ENCODE measurements at regions not wholly inside any gene's neighbourhood (a gene's known extent, or its start where the extent isn't known, plus 50 kb on each side); places are given as distances from the start of the nearest gene placed in this dataset.

DNA sequence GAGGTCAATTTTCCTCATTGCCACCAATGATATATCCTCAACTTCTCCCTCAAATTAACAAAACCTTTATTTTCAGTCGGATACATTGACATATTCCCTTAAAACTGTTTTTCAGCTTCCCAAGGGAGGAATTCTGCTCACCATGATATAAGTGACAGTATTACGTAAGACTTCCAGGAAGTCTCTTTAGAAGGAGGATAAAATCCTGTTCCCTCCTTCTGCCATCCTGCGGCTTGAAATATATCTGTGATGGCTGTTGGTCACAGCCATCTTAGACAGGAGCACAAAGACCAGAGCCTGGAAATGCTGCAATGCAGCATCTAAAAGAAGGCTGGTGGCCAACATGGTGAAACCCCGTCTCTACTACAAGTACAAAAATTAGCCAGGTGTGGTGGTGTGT is 270.4 kb downstream of the GPATCH2 start:
- Histone ChIP-seq H3K27ac (ENCODE audit: low read length) (no peak overlapping the region), H3K9me3 (ENCODE audit: insufficient read depth, low read length) (no peaks in the 10 kb centered on the region), H2AFZ (ENCODE audit: low read depth, low read length) (no peak overlapping the region), H3K4me2 (ENCODE audit: low read length) (no peak overlapping the region), H3K4me1 (ENCODE audit: low read length) (0 out of 2 replicates have a peak, but pooled peaks cover 3% of the 10 kb centered on the region), H4K20me1 (ENCODE audit: insufficient read depth, low read length) (no peaks in the 10 kb centered on the region), H3K36me3 (replicated peaks; ENCODE audit: low read depth, low read length) (no peaks in the 10 kb centered on the region), H3K27me3 (ENCODE audit: low read depth, low read length) (0 out of 2 replicates have a peak, but pooled peaks cover 4% of the 10 kb centered on the region), H3K79me2 (ENCODE audit: low read length) (no peaks in the 10 kb centered on the region), H3K9ac (ENCODE audit: low read length) (no peak overlapping the region), H3K4me3 (ENCODE audit: low read length) (no peak overlapping the region)
- TF ChIP-seq EZH2phosphoT487 (IDR thresholded peaks at IDR 0.05; ENCODE audit: low read depth): no peak
- TF ChIP-seq, protein P1, sequence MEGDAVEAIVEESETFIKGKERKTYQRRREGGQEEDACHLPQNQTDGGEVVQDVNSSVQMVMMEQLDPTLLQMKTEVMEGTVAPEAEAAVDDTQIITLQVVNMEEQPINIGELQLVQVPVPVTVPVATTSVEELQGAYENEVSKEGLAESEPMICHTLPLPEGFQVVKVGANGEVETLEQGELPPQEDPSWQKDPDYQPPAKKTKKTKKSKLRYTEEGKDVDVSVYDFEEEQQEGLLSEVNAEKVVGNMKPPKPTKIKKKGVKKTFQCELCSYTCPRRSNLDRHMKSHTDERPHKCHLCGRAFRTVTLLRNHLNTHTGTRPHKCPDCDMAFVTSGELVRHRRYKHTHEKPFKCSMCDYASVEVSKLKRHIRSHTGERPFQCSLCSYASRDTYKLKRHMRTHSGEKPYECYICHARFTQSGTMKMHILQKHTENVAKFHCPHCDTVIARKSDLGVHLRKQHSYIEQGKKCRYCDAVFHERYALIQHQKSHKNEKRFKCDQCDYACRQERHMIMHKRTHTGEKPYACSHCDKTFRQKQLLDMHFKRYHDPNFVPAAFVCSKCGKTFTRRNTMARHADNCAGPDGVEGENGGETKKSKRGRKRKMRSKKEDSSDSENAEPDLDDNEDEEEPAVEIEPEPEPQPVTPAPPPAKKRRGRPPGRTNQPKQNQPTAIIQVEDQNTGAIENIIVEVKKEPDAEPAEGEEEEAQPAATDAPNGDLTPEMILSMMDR (IDR thresholded peaks at IDR 0.05; ENCODE audit: low read depth, low read length): no peak

DNA sequence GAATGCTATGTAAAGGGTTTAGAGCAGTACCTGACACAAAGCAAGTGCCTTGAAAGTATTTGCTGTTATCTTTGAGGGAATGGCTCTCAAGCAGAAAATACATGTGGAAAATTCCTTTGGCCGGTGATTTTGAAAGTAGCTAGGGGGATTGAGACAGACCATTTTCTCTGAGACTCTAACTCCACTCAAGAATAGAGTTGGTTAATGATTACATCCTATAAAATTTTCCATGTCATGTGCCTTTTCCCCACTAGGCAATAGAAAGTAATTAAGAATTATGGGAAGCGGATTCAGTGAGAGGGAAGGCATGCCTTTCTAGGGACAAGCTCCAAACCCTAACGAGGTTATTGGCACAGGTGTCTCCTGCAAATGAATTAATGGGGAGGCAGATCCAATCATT is 276.0 kb downstream of the GPATCH2 start:
- Histone ChIP-seq H3K4me1 (ENCODE audit: low read length) (peaks cover 18% of the 10 kb centered on the region), H3K9ac (ENCODE audit: low read length) (no peak overlapping the region), H3K36me3 (replicated peaks; ENCODE audit: low read depth, low read length) (no peaks in the 10 kb centered on the region), H3K79me2 (ENCODE audit: low read length) (no peaks in the 10 kb centered on the region), H3K27ac (ENCODE audit: low read length) (no peak overlapping the region), H4K20me1 (ENCODE audit: insufficient read depth, low read length) (no peaks in the 10 kb centered on the region), H3K4me2 (ENCODE audit: low read length) (no peak overlapping the region), H3K9me3 (ENCODE audit: insufficient read depth, low read length) (no peaks in the 10 kb centered on the region), H3K4me3 (ENCODE audit: low read length) (no peak overlapping the region), H2AFZ (ENCODE audit: low read depth, low read length) (no peak overlapping the region), H3K27me3 (ENCODE audit: low read depth, low read length) (peaks cover 6% of the 10 kb centered on the region; the same call in 1 of the 2 replicates)
- TF ChIP-seq, protein P1 (IDR thresholded peaks at IDR 0.05; ENCODE audit: low read depth, low read length): no peak
- no peak for TF ChIP-seq EZH2phosphoT487 (IDR thresholded peaks at IDR 0.05; ENCODE audit: low read depth)

DNA sequence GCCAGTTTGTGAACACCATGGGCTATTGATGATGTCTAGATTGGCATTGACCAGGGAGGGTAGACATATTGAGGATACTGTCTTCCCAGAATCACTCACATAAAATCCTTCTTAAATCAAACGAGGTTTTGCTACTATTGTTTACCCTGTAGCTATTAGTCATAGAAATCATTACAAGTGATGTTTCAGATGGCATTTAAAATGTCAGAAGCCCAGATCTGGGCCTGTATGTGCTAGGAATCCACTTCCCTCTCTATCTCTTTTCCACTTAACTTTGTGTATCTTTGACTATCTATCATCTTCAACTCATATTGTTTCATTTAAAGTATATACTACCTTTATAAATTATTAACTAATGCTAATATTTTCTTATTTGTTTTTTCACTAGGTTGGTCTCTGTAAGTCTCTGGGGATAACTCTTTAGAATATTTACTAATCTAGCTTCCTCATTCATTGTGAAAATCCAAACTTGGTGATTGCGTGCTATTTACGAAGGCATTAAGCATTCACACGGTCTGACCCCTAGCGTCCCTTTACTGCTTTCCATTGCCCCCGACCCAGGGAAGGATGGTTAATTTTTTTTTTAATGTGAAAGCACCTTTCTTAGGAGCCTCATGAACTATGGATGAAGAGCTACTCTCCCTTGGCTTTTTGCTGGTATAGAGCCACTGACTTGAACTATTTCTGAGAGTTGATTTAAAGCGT is 281.8 kb downstream of the GPATCH2 start:
- no peak overlapping the region for H3K4me3 ChIP-seq (ENCODE audit: low read length)
- no peak overlapping the region for H3K4me2 ChIP-seq (ENCODE audit: low read length)
- no peaks in the 10 kb centered on the region for H3K79me2 ChIP-seq (ENCODE audit: low read length)
- no peaks in the 10 kb centered on the region for H3K36me3 ChIP-seq (replicated peaks; ENCODE audit: low read depth, low read length)
- TF ChIP-seq, protein P1 (IDR thresholded peaks at IDR 0.05; ENCODE audit: low read depth, low read length): no peak
- no peak for TF ChIP-seq EZH2phosphoT487 (IDR thresholded peaks at IDR 0.05; ENCODE audit: low read depth)
- H4K20me1 ChIP-seq (ENCODE audit: insufficient read depth, low read length): no peaks in the 10 kb centered on the region
- H3K9ac ChIP-seq (ENCODE audit: low read length): no peak overlapping the region
- H3K27me3 ChIP-seq (ENCODE audit: low read depth, low read length): peaks cover 6% of the 10 kb centered on the region; the same call in 1 of the 2 replicates
- H3K4me1 ChIP-seq (ENCODE audit: low read length): peaks cover 27% of the 10 kb centered on the region
- H2AFZ ChIP-seq (ENCODE audit: low read depth, low read length): no peak overlapping the region
- no peak overlapping the region for H3K27ac ChIP-seq (ENCODE audit: low read length)
- no peaks in the 10 kb centered on the region for H3K9me3 ChIP-seq (ENCODE audit: insufficient read depth, low read length)

DNA sequence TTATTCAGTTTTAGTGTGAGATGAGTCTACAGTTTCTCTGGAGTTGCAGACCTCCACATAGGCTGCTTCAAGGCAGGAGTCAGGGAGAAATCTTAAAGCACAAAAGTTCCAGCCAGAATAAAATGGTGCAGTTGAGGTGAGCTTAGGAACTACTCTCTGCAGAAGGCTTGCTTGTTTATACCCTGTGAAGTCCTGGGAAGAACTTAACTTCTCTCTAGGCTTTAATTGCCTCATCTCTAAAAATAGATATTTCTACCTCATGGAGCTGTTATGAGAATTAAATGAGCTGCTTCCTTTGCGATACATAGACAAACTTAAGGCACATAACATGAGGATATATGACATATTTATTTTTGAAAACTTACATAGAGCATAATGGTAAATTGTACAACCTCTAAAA is 286.2 kb downstream of the GPATCH2 start:
- TF ChIP-seq, protein P1 (IDR thresholded peaks at IDR 0.05; ENCODE audit: low read depth, low read length): no peak
- no peak for TF ChIP-seq EZH2phosphoT487 (IDR thresholded peaks at IDR 0.05; ENCODE audit: low read depth)
- no peaks in the 10 kb centered on the region for H3K36me3 ChIP-seq (replicated peaks; ENCODE audit: low read depth, low read length)

More for the DNA sequence above, 286.2 kb downstream of the GPATCH2 start:
- Histone ChIP-seq H3K4me2 (ENCODE audit: low read length) (no peak overlapping the region), H3K9me3 (ENCODE audit: insufficient read depth, low read length) (no peaks in the 10 kb centered on the region), H4K20me1 (ENCODE audit: insufficient read depth, low read length) (no peaks in the 10 kb centered on the region), H3K27me3 (ENCODE audit: low read depth, low read length) (no peaks in the 10 kb centered on the region; the same call in 1 of the 2 replicates), H3K4me1 (ENCODE audit: low read length) (peaks cover 42% of the 10 kb centered on the region), H3K9ac (ENCODE audit: low read length) (no peak overlapping the region), H3K4me3 (ENCODE audit: low read length) (no peak overlapping the region), H2AFZ (ENCODE audit: low read depth, low read length) (no peak overlapping the region), H3K79me2 (ENCODE audit: low read length) (no peaks in the 10 kb centered on the region), H3K27ac (ENCODE audit: low read length) (no peak overlapping the region)

Data from OCI-LY3 (cell line).